Upper lobe of right lung (tissue), 1 donor: ENCODE measurements at regions not wholly inside any gene's neighbourhood (a gene's known extent, or its start where the extent isn't known, plus 50 kb on each side); places are given as distances from the start of the nearest gene placed in this dataset.

Experiments
- ATAC-seq: fragments of 200-7000 bp; cut with Tn5 transposase; one replicate; pipeline ENCODE4 v1.9.1; 2020; ENCODE audit warnings: mild to moderate bottlenecking, moderate library complexity
- DNase-seq: peaks from one replicate; pipeline ENCODE4 v3.0.0-alpha.2; 2020
- H3K27ac ChIP-seq: fragments of 200-600 bp; one replicate; pipeline ENCODE4 v1.8.0; 2022
- H3K27me3 ChIP-seq: fragments of 200-600 bp; one replicate; pipeline ENCODE4 v1.8.0; 2022; ENCODE audit warnings: mild to moderate bottlenecking
- H3K36me3 ChIP-seq: fragments of 200-600 bp; one replicate; pipeline ENCODE4 v1.8.0; 2022
- H3K4me1 ChIP-seq: fragments of 200-600 bp; one replicate; pipeline ENCODE4 v1.8.0; 2022
- H3K4me3 ChIP-seq: fragments of 200-600 bp; one replicate; pipeline ENCODE4 v1.8.0; 2022; ENCODE audit warnings: mild to moderate bottlenecking
- H3K9me3 ChIP-seq: fragments of 200-600 bp; one replicate; pipeline ENCODE4 v1.8.0; 2022
- CTCF ChIP-seq: fragments of 200-600 bp; IDR thresholded peaks from one replicate; pipeline ENCODE4 v1.8.0; 2022; ENCODE audit warnings: antibody characterized with exemption
- intact Hi-C: fragments of 100-400 bp; cut with DNase I; formaldehyde crosslinking; loops from one replicate; pipeline ENCODE4 v1.11.0; 2022
- donor health status: DM: no; HTN: yes; CAD: no; lungs with severe emphysema.

GRCh38 chr6:93751969-93752368, 332.6 kb upstream of the EPHA7 start:
- H3K27ac ChIP-seq: no peak overlapping the region
- TF ChIP-seq CTCF: no peak
- H3K4me1 ChIP-seq: no peaks in the 10 kb centered on the region
- intact Hi-C loops: no loop called here
- no peaks in the 10 kb centered on the region for H3K27me3 ChIP-seq
- no peaks in the 10 kb centered on the region for H3K36me3 ChIP-seq
- H3K9me3 ChIP-seq: no peaks in the 10 kb centered on the region
- DNase-seq (no peak), ATAC-seq (no peak)
- no peak overlapping the region for H3K4me3 ChIP-seq

- intact Hi-C loops: no loop called here
- H3K4me3 ChIP-seq: no peak overlapping the region
- H3K9me3 ChIP-seq: no peaks in the 10 kb centered on the region
- ATAC-seq (no peak), DNase-seq (no peak)
- H3K27ac ChIP-seq: no peak overlapping the region
- no peaks in the 10 kb centered on the region for H3K27me3 ChIP-seq
- no peak for TF ChIP-seq CTCF
- H3K4me1 ChIP-seq: no peaks in the 10 kb centered on the region
- no peaks in the 10 kb centered on the region for H3K36me3 ChIP-seq
These were observed 330.6 kb upstream of the EPHA7 start for GRCh38 chr6:93749930-93750329.

- Histone ChIP-seq H3K27me3 (no peaks in the 10 kb centered on the region), H3K27ac (no peak overlapping the region), H3K4me1 (no peaks in the 10 kb centered on the region), H3K9me3 (no peaks in the 10 kb centered on the region), H3K36me3 (no peaks in the 10 kb centered on the region), H3K4me3 (no peak overlapping the region)
- no peak for TF ChIP-seq CTCF
- ATAC-seq: no peak
- intact Hi-C loops: no loop called here
- no peak for DNase-seq
These were observed 329.8 kb upstream of the EPHA7 start for GRCh38 chr6:93749191-93749590.

GRCh38 chr6:93746892-93747291, 327.5 kb upstream of the EPHA7 start:
- DNase-seq (no peak), ATAC-seq (no peak)
- Histone ChIP-seq H3K9me3 (no peaks in the 10 kb centered on the region), H3K27me3 (no peaks in the 10 kb centered on the region), H3K36me3 (no peaks in the 10 kb centered on the region), H3K4me1 (no peaks in the 10 kb centered on the region), H3K4me3 (no peak overlapping the region), H3K27ac (no peak overlapping the region)
- intact Hi-C loops: no loop called here
- no peak for TF ChIP-seq CTCF

- DNase-seq (no peak), ATAC-seq (no peak)
- intact Hi-C loops: no loop called here
- Histone ChIP-seq H3K9me3 (no peaks in the 10 kb centered on the region), H3K27ac (no peak overlapping the region), H3K4me1 (no peaks in the 10 kb centered on the region), H3K27me3 (no peaks in the 10 kb centered on the region), H3K36me3 (no peaks in the 10 kb centered on the region), H3K4me3 (no peak overlapping the region)
- TF ChIP-seq CTCF: no peak
These were observed 325.9 kb upstream of the EPHA7 start for GRCh38 chr6:93745306-93745705.

- ATAC-seq (no peak), DNase-seq (no peak)
- intact Hi-C loops: no loop called here
- Histone ChIP-seq H3K4me3 (no peak overlapping the region), H3K27me3 (no peaks in the 10 kb centered on the region), H3K36me3 (no peaks in the 10 kb centered on the region), H3K4me1 (no peaks in the 10 kb centered on the region), H3K9me3 (no peaks in the 10 kb centered on the region), H3K27ac (no peak overlapping the region)
- no peak for TF ChIP-seq CTCF
These were observed 315.7 kb upstream of the EPHA7 start for GRCh38 chr6:93735099-93735498.
